H1 (cell line): ENCODE measurements at regions not wholly inside any gene's neighbourhood (a gene's known extent, or its start where the extent isn't known, plus 50 kb on each side); places are given as distances from the start of the nearest gene placed in this dataset.

Source experiments
- SUZ12 ChIP-seq: fragments of 200-600 bp; sonication (generic); IDR thresholded peaks from 2 replicates; pipeline ENCODE4 v1.6.1; 2012; ENCODE audit warnings: mild to moderate bottlenecking, inconsistent platforms, low read length, moderate library complexity, mixed read lengths

- no peak for TF ChIP-seq SUZ12
These were observed 182.4 kb downstream of the COX18 start (continued) for GRCh38 chr4:72887152-72887551.
